DOHH2 (cell line): ENCODE measurements at regions not wholly inside any gene's neighbourhood (a gene's known extent, or its start where the extent isn't known, plus 50 kb on each side); places are given as distances from the start of the nearest gene placed in this dataset.

Experiments
- EZH2phosphoT487 ChIP-seq: fragments of 200-600 bp; sonication (generic); IDR thresholded peaks from 2 replicates; pipeline ENCODE4 v1.6.1; 2017; ENCODE audit warnings: borderline replicate concordance, mild to moderate bottlenecking, antibody characterized with exemption, low read length, moderate library complexity, mixed read lengths
- TF ChIP-seq, protein P1 (sequence below): fragments of 200-600 bp; sonication (generic); IDR thresholded peaks from one replicate; pipeline ENCODE4 v1.5.1; 2014; ENCODE audit warnings: antibody characterized with exemption, mild to moderate bottlenecking, low read depth, low read length; ENCODE audit not compliant: poor library complexity, severe bottlenecking

GRCh38 chr21:32196001-32196400, 82.8 kb downstream of the MIS18A start:
- TF ChIP-seq, protein P1, sequence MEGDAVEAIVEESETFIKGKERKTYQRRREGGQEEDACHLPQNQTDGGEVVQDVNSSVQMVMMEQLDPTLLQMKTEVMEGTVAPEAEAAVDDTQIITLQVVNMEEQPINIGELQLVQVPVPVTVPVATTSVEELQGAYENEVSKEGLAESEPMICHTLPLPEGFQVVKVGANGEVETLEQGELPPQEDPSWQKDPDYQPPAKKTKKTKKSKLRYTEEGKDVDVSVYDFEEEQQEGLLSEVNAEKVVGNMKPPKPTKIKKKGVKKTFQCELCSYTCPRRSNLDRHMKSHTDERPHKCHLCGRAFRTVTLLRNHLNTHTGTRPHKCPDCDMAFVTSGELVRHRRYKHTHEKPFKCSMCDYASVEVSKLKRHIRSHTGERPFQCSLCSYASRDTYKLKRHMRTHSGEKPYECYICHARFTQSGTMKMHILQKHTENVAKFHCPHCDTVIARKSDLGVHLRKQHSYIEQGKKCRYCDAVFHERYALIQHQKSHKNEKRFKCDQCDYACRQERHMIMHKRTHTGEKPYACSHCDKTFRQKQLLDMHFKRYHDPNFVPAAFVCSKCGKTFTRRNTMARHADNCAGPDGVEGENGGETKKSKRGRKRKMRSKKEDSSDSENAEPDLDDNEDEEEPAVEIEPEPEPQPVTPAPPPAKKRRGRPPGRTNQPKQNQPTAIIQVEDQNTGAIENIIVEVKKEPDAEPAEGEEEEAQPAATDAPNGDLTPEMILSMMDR: no peak
- no peak for TF ChIP-seq EZH2phosphoT487
